ENCODE measurements at regions not wholly inside any gene's neighbourhood (a gene's known extent, or its start where the extent isn't known, plus 50 kb on each side); places are given as distances from the start of the nearest gene placed in this dataset.

- H4K20me1 ChIP-seq (ENCODE audit: insufficient read depth, low read length): no peaks in the 10 kb centered on the region
- no peaks in the 10 kb centered on the region for H3K4me1 ChIP-seq (ENCODE audit: low read length)
- H3K79me2 ChIP-seq (ENCODE audit: low read length): no peaks in the 10 kb centered on the region
- peaks cover 61% of the 10 kb centered on the region for H3K27me3 ChIP-seq (ENCODE audit: low read depth, low read length)
- no peak overlapping the region for H2AFZ ChIP-seq (ENCODE audit: low read depth, low read length)
- H3K27ac ChIP-seq (ENCODE audit: low read length): no peak overlapping the region
- no peak for TF ChIP-seq EZH2phosphoT487 (IDR thresholded peaks at IDR 0.05; ENCODE audit: low read depth)
- TF ChIP-seq, protein P1, sequence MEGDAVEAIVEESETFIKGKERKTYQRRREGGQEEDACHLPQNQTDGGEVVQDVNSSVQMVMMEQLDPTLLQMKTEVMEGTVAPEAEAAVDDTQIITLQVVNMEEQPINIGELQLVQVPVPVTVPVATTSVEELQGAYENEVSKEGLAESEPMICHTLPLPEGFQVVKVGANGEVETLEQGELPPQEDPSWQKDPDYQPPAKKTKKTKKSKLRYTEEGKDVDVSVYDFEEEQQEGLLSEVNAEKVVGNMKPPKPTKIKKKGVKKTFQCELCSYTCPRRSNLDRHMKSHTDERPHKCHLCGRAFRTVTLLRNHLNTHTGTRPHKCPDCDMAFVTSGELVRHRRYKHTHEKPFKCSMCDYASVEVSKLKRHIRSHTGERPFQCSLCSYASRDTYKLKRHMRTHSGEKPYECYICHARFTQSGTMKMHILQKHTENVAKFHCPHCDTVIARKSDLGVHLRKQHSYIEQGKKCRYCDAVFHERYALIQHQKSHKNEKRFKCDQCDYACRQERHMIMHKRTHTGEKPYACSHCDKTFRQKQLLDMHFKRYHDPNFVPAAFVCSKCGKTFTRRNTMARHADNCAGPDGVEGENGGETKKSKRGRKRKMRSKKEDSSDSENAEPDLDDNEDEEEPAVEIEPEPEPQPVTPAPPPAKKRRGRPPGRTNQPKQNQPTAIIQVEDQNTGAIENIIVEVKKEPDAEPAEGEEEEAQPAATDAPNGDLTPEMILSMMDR (IDR thresholded peaks at IDR 0.05; ENCODE audit: low read depth, low read length): no peak
- no peak overlapping the region for H3K4me3 ChIP-seq (ENCODE audit: low read length)
- no peak overlapping the region for H3K9ac ChIP-seq (ENCODE audit: low read length)
- no peaks in the 10 kb centered on the region for H3K9me3 ChIP-seq (ENCODE audit: insufficient read depth, low read length)
- no peaks in the 10 kb centered on the region for H3K36me3 ChIP-seq (replicated peaks; ENCODE audit: low read depth, low read length)
- no peak overlapping the region for H3K4me2 ChIP-seq (ENCODE audit: low read length)
These were observed 125.6 kb upstream of the PRNP start for GRCh38 chr20:4560667-4561066.

DNA sequence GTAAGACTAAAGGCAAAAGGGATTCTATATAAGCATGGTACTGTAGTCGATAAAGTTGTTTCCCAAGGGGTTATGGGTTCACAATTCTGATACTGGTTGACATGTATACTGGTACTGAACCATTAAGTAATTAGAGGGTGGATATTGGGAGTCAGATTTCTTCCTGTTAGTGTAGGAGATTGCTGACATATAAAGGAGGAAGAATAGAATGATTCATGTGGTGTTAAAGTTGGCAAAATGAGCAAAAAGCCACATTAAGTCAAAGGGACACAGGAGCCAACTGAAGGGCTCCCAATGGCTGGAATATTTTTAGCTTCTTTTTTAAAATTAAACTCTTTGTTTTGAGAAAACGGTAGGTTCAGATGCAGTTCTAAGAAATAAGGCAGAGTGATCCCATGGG lies 126.3 kb upstream of the PRNP start:
- Histone ChIP-seq H3K4me2 (ENCODE audit: low read length) (no peak overlapping the region), H3K27me3 (ENCODE audit: low read depth, low read length) (peaks cover 61% of the 10 kb centered on the region), H3K4me3 (ENCODE audit: low read length) (no peak overlapping the region), H3K36me3 (replicated peaks; ENCODE audit: low read depth, low read length) (no peaks in the 10 kb centered on the region), H3K4me1 (ENCODE audit: low read length) (no peaks in the 10 kb centered on the region), H3K9ac (ENCODE audit: low read length) (no peak overlapping the region), H2AFZ (ENCODE audit: low read depth, low read length) (no peak overlapping the region), H4K20me1 (ENCODE audit: insufficient read depth, low read length) (no peaks in the 10 kb centered on the region), H3K79me2 (ENCODE audit: low read length) (no peaks in the 10 kb centered on the region), H3K27ac (ENCODE audit: low read length) (no peak overlapping the region), H3K9me3 (ENCODE audit: insufficient read depth, low read length) (no peaks in the 10 kb centered on the region)
- TF ChIP-seq EZH2phosphoT487 (IDR thresholded peaks at IDR 0.05; ENCODE audit: low read depth): no peak
- TF ChIP-seq, protein P1 (IDR thresholded peaks at IDR 0.05; ENCODE audit: low read depth, low read length): no peak

- Histone ChIP-seq H3K36me3 (replicated peaks; ENCODE audit: low read depth, low read length) (no peaks in the 10 kb centered on the region), H3K9ac (ENCODE audit: low read length) (no peak overlapping the region), H3K27ac (ENCODE audit: low read length) (no peak overlapping the region), H3K4me1 (ENCODE audit: low read length) (no peaks in the 10 kb centered on the region), H3K9me3 (ENCODE audit: insufficient read depth, low read length) (no peaks in the 10 kb centered on the region), H3K27me3 (ENCODE audit: low read depth, low read length) (peaks cover 60% of the 10 kb centered on the region), H3K4me2 (ENCODE audit: low read length) (no peak overlapping the region), H2AFZ (ENCODE audit: low read depth, low read length) (no peak overlapping the region), H4K20me1 (ENCODE audit: insufficient read depth, low read length) (no peaks in the 10 kb centered on the region), H3K79me2 (ENCODE audit: low read length) (no peaks in the 10 kb centered on the region), H3K4me3 (ENCODE audit: low read length) (no peak overlapping the region)
- TF ChIP-seq EZH2phosphoT487 (IDR thresholded peaks at IDR 0.05; ENCODE audit: low read depth): no peak
- TF ChIP-seq, protein P1 (IDR thresholded peaks at IDR 0.05; ENCODE audit: low read depth, low read length): no peak
These were observed 127.2 kb upstream of the PRNP start for GRCh38 chr20:4559106-4559505.

DNA sequence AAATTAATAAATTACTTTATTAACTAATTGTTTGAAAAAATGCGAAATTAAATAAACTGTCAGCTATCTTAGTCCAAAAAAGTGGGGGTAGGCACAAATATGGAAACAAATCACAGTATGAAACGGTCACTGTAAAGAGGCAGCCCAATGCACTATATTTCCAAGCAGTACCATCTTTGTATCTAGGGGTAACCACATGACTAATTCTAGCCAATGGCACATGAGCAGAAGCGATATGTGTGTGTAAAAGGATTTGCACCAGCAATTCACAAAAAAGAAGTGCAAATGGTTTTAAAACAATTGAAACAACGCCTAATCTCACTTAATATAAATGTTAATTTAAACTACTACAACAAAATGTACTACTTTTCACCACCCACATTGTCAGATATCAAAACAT lies 129.5 kb upstream of the PRNP start:
- no peaks in the 10 kb centered on the region for H4K20me1 ChIP-seq (ENCODE audit: insufficient read depth, low read length)
- H3K27ac ChIP-seq (ENCODE audit: low read length): no peak overlapping the region
- no peaks in the 10 kb centered on the region for H3K79me2 ChIP-seq (ENCODE audit: low read length)
- TF ChIP-seq EZH2phosphoT487 (IDR thresholded peaks at IDR 0.05; ENCODE audit: low read depth): no peak
- TF ChIP-seq, protein P1 (IDR thresholded peaks at IDR 0.05; ENCODE audit: low read depth, low read length): no peak
- H3K4me1 ChIP-seq (ENCODE audit: low read length): no peaks in the 10 kb centered on the region
- H3K27me3 ChIP-seq (ENCODE audit: low read depth, low read length): peaks cover 64% of the 10 kb centered on the region
- H2AFZ ChIP-seq (ENCODE audit: low read depth, low read length): no peak overlapping the region
- no peak overlapping the region for H3K4me3 ChIP-seq (ENCODE audit: low read length)
- no peaks in the 10 kb centered on the region for H3K9me3 ChIP-seq (ENCODE audit: insufficient read depth, low read length)
- H3K36me3 ChIP-seq (replicated peaks; ENCODE audit: low read depth, low read length): no peaks in the 10 kb centered on the region
- H3K4me2 ChIP-seq (ENCODE audit: low read length): no peak overlapping the region
- no peak overlapping the region for H3K9ac ChIP-seq (ENCODE audit: low read length)
